ENCODE measurements at regions not wholly inside any gene's neighbourhood (a gene's known extent, or its start where the extent isn't known, plus 50 kb on each side); places are given as distances from the start of the nearest gene placed in this dataset.

- TF ChIP-seq, protein P1, sequence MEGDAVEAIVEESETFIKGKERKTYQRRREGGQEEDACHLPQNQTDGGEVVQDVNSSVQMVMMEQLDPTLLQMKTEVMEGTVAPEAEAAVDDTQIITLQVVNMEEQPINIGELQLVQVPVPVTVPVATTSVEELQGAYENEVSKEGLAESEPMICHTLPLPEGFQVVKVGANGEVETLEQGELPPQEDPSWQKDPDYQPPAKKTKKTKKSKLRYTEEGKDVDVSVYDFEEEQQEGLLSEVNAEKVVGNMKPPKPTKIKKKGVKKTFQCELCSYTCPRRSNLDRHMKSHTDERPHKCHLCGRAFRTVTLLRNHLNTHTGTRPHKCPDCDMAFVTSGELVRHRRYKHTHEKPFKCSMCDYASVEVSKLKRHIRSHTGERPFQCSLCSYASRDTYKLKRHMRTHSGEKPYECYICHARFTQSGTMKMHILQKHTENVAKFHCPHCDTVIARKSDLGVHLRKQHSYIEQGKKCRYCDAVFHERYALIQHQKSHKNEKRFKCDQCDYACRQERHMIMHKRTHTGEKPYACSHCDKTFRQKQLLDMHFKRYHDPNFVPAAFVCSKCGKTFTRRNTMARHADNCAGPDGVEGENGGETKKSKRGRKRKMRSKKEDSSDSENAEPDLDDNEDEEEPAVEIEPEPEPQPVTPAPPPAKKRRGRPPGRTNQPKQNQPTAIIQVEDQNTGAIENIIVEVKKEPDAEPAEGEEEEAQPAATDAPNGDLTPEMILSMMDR (IDR thresholded peaks at IDR 0.05) = no peak
- no peak for TF ChIP-seq POLR2A (IDR thresholded peaks at IDR 0.05)
Observed at GRCh38 chr20:39611901-39612300, 649.8 kb downstream of the DHX35 start.

Measured in ovary (tissue), 3 donors.